Endometrium (tissue), 2 donors: ENCODE measurements at regions not wholly inside any gene's neighbourhood (a gene's known extent, or its start where the extent isn't known, plus 50 kb on each side); places are given as distances from the start of the nearest gene placed in this dataset.
"Not testable (repeated sequence)": the region's sequence is repeated elsewhere in the genome, so short reads cannot be mapped to it uniquely, and the experiment has no call there.

Experiments
- FAIRE-seq: peaks from 2 replicates; lab custom pipeline; 2012; peaks lifted over from hg19 to GRCh38; lab: Jason Lieb, UNC
- donor health status: control.
- donor health status: control.

DNA sequence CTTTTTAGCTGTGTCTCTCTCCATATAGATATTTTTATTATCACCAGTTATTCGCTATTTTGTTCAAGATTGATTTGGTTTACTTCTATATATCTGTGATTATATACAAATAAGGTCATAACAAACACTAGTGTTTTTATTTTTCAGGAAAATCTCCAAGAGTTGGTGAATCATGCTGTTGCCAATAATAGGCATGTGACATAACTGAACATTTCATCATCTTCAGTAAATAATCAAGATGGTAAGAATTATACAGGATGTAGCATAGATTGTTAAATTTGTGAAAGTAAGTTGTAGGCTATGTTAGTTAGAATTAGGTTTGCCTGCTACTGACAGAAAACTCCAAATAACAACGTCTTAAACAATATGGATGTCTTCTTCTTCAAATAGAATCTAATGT lies 240.9 kb upstream of the PDE3A start:
- FAIRE-seq, result no peak

DNA sequence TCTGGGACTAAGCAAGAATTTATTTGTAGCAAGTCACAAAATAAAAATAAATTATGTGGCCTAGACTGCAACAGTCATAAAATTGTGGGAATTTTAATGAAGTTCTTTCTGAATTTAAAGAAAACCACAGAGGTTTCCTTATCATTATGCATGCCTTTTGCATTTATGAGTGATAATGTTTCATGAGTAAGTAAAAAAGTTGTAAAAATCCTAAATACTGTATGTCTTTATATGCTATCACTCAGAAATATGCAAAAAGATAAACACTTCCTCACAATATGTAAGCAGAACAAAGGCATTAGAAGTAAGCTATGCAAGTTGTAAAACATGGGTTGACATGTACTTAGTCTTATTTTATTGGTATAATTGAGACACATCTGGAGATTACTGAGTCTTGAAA lies 239.4 kb upstream of the PDE3A start:
- FAIRE-seq, result no peak

DNA sequence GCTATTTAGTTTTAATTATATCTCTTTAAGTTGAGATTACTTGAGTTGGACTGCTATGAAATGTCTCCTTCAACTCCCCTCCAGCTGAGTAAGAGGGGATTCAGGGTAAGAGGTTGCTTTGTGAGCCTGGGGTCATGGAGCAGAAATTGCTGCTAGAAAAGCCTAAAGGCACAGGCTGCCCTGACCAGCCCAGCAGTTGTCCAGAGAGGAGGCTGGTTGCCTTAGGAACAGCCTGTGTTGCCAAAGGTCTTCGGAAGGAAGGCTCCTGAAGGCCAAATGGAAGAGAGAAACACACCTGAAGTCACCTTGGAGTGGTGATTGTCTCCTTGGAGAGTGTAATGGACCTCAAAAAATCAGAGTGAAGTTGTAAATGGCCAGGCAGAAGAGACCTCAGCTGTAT lies 235.5 kb upstream of the PDE3A start:
- no peak for FAIRE-seq

DNA sequence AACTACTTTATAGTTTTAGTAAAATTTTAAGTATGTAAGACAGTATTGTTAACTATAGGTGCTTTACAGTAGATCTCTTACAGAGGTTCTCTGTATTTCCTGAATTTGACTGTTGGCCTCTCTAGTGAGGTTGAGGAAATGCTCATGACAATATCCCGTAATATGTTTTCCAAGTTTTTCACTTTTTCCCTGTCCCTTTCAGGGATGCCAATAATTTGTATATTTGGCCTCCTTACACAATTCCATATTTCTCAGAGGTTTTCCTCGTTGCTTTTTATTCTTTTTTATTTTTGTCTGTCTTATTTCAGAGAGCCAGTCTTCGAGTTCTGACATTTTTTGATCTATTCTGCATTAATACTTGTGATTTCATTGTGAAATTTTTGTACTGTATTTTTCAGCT lies 233.7 kb upstream of the PDE3A start:
- FAIRE-seq, result no peak

DNA sequence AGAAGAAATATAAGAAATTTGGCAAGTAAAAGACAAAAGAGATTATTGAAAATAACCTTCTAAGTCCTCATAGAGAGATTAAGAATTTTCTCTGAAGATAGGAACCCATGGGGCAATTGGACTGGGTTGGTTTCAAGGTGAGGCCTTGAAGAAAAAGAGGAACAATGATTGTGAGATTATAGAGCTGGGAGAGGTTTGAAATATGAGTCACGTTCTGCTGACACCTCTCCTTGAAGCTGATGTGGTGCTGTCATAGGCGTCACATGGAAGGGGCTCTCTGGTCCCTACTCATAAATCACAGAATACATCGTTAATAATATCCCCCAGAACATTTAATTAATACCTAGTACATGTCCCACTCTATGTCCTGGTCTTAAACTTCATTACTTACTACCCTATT lies 227.6 kb upstream of the PDE3A start:
- FAIRE-seq, result no peak

DNA sequence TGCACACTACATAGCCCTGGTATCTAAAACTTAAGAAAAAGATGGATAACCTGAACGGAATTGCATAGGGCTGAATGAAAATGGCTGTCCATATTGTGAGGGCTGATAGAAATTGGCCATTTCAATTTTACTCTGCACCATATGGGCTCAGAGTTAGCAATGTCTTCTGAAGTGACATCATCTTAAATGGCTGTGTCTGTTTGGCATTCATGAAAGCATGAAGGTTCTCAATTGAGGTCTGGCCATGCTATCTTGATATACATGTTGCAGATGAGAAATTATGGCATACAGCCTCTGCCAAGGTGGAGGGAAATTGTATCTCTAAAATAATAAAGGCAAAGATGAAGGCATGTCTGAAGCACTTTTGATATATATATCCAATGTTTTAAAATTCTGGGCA lies 226.0 kb upstream of the PDE3A start:
- FAIRE-seq, result no peak

DNA sequence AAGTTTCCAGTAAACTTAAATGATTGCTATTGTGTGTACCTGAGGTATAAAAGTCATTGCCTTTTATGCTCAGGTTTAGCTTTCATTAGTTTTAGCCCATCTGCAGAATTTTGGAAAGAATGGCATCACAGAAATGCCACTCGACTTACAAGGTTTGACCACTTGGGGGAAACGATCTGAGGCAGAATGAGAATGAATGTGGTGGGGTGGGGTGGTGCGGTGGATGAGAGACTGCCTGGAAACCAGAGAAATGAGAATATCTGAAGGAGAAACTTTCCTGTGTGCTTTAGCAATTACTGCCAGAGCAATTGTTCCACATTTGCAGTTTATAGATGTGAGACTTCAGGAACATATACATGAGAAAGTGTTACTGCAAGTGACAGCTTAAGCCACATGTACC lies 225.4 kb upstream of the PDE3A start:
- no peak for FAIRE-seq

DNA sequence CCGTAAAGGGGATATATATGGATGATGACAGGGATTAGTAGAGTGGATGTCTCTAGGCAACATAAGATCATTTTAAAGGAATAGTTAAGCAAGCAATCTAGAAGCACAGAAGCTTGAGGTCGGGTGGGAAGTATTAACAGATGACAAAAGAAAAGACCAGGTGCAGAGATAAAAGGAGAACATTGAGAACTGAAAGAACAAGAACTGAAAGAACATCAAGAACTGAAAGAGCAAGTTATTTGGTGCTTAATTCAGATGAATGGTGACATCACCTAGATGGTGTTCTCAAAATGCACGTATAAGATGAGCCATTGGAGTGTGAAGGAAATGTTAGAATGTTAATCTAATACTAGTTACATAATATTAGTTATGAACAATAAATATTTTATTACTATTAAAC lies 224.0 kb upstream of the PDE3A start:
- FAIRE-seq, result no peak

DNA sequence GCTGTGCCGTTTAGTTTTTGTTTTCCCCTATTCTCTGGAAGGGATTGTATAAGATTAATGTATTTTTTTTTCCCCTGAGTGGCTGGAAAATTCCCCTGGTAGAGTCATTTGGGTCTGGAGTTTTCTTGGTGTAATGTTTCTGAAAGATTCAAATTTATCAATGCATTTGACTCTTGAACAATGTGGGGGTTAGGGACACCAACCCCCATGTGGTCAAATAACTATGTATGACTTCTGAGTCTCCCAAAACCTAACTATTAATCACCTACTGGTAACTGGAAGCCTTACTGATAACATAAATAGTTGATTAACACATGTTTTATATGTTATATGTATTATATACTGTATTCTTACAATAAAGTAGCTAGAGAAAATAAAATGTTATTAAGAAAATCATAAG lies 220.1 kb upstream of the PDE3A start:
- no peak for FAIRE-seq

DNA sequence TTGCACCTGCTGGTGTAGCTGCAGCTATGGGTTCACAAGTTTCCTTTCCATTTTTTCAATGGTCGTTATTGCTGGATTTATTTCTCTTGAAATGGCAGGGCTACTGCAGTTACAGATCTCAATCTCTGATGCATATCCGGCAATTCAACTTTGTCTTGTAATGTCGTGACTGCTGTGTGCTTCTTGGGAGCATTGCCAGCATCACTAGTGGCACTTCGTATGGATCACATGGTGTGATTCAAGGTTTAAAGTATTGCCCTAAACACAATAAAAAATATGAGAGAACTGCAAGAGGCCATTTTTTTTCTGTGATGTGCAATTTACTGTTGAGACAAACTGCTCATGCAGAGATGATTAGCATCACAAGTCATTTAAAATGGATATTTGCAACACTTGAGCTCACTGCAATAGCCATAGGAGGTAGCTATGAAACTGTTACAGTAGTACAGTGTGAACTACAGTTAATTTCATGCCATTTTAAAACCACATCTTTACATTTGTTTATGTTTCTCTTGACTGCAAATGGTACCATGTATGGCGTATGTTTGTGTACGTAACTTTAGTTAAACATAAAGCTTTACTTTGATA lies 217.4 kb upstream of the PDE3A start:
- FAIRE-seq, result no peak

DNA sequence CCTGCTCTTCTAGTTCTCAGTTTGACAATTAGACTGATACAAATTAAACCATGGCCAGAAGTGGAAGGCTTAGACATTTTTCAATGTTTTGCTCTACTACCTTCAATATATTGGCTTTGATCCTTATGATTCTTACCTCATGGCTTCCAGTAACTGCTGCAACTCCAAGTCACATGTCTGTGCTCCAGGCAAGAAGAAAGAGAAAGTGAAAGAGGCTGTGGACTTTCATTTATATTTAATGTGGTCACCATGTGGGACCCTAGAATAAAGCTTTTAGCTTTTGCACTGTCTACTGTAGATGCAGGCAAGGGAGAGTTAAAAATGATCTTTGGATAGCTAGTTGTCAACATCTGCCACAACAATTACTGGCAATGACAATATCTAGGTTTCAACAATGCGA lies 214.3 kb upstream of the PDE3A start:
- no peak for FAIRE-seq

DNA sequence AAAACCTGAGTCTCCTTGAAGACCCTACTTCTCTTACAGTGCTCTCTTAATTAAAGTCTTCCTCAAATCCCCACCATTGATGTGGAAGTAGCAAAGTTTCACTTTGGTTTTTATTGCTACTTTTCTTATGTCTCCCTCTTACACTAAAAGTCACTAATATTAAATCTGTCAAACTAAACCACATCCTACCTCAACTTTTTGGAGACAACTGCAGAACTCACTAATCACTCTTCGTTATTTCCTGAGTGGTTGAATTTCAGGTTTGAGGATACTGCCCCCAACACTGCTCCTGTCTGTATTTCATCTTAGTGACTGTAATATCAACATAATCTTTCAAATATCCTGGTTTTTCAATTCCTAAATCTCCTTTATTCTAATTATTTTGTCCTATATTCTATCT lies 213.0 kb upstream of the PDE3A start:
- FAIRE-seq, result no peak

DNA sequence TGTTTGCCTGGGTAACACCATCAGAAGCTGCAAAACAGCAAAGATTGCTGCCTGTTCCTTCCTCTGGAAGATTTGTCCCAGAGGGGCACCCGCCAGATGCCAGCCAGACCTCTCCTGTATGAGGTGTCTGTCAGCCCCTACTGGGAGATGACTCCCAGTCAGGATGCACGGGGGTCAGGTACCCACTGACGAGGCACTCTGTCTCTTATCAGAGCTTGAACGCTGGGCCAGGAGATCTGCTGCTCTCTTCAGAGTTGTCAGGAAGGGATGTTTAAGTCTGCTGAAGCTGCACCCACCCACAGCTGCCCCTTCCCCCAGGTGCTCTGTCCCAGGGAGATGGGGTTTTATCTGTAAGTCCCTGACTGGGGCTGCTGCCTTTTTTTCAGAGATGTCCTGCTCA lies 207.4 kb upstream of the PDE3A start:
- FAIRE-seq, result not testable (repeated sequence)

DNA sequence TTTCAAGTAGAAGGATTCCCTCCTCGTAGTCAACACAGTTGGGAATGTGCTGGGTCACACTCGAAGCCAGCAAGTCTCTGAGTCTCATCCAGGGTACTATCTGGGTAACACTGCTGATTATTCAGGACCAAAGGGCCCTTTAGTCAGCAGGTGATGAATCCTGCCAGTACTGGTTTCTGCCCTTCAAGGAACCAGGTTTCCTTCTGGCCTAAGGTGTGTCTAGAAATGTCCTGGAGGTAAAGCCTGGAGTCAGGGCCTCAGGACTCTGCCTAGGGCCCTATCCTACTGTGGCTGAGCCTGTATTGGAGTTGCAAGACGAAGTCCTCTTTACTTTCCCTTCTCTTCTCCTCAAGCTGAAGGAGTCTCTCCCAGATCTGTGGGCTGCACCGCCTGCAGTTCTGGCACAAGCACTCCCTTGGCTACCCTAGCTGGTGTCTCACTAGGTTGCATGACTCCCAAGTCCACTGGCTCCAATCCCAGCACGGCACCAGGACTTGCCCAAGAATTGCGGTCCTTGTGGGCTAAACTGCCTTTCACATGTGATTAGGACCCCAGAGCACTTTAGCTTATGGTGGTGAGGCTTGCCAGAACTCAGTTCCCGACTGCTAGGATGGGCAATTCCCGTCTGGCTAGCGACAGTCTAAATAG lies 193.7 kb upstream of the PDE3A start:
- no peak for FAIRE-seq

DNA sequence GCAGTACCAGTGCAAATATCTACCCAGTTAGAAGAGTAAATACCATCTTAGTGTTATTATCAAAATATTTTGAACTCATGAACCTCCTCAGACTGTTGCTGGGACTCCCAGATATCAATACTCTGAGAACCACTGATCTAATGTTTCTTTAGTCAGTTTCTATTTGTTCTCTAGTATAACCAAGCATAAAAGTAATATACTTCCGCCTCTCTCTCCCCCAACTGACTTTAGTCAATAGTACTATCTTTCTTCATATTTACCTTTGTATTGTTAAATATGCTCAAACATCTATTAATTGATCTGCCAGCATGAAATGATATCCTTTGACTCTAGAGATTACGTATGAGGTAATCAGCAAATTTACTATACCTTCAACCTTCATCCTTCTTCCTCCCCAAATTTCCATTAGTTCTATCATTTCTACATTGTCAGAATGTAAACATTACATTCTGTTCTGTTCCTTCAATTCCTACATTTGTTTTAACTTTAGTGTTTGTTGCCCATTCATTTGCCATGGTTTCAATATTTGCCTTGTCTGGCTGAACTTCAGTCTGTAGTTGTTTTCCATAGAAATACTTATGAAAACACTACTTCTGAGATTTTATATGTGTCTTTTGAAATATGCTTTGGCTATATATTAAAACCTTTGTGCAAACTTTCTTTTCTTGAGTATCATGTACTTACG lies 192.5 kb upstream of the PDE3A start:
- no peak for FAIRE-seq

DNA sequence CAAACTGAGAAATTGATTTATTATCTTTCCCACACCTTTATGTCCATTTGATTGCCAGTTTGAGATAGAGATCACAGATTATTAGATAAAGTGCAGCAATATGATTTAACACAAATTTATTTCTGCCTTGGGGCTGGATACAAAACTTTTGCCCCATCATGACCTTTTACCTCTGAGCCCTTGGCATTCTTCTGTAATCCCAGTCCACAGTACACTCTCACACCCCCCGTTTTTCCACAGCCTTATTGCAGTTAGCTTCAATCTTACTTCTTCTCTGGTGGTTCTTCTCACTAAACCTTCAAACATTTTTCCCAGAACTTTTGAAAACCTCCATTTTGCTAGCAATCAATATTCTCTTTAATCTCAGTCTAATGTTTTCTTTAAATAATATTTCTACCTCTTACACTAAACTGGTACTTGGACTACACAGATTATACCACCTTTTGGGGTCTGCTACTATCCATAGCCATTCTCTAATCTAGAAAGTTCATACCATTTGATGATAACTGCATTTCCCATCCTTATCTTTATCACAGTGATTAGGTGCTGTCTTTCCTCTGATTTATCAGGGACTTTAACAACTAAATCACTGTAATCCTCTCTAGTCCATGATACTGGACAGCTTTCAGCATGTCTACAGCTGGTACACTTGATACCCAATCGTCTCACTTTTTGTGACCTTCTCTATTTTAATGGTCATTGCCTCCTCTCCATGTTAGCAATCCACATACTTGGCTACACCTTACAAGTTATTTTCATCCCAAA lies 186.7 kb upstream of the PDE3A start:
- FAIRE-seq, result no peak

DNA sequence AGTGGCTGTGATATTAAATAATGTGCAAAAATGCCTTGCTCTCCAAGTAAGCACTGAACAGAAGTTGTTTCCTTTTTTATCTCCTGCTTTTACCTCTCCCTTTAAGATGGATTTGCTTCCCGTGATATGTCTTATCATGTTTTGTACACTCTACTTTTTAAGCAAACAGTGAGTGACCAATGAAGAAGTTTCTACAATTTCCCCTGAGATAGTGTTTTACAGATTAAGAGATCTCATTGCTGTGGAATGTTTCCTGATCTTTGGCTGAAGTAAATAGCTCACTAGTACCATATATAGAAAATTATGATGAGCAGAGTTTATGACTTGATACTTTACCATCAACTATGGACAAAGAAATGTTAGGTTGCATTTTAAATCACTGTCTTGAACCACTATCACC lies 184.8 kb upstream of the PDE3A start:
- FAIRE-seq, result no peak

DNA sequence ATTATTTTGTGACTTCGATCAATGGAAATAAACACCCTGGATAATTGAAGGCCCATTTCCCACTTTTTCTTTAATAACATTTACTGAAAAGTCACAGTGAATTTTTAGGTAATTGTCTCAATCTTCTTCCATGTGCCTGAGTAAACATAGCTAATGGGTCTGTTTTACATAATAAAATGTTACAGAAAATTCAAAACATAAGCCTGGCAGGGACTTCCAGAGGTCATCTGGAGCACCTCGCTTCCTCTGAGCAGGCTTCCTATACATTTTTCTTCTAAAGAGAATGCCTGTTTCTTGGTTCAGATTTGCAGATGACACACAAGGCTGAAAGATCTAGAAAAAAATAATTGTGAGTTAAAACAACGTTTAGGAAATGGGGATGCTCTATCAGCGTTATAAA lies 183.8 kb upstream of the PDE3A start:
- no peak for FAIRE-seq

DNA sequence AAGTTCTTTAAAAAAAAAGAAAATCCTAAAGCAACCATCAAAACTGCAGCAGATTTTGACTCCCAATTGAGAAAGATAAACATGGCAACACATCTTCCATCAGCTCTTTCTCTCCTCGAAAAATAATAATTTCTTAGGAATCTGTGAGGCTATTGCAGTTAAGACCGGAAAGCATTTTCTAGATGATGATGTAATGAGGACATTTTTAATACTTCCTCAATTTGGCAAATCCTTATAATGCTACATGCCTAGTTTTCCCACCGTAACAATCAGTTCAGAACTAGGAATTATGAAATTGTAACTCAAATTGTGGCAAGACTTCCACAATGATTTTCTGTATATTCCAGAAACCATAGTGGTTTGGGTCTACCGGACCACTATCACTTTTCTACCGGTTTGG lies 180.9 kb upstream of the PDE3A start:
- no peak for FAIRE-seq

DNA sequence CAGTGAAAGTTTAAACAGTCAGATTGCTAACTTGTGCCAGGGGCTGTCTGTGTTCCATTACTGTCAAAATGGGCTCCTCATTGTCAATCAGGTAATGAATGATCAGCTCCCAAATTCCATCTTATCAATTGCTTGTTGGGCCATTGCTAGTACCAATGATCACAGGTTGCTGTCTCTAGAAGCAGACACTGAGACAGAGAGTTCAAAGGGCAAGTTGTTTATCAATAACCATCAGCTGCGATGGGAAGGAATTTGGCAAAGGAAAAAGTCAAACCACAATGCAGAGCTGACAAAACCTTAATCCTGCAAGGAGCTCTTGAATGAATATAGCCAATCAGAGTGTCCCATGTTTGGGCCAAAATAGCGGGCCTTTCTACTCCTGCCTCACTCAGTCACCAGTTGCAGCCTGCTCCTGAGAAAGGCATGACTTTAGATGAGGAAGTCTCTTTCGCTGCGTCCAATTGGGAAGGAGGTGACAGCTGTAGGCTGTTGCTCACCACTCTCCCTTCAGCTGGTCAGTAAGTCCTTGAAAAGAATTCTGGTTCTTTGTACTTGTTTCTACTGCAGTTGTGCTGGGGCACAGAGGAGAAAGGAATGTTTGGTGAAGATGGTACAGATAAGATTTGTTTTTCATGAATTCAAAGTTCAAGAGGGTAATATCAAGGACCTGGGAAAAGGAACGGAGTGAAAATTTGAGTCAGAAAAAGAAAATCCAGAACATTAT lies 179.2 kb upstream of the PDE3A start:
- FAIRE-seq, result no peak

DNA sequence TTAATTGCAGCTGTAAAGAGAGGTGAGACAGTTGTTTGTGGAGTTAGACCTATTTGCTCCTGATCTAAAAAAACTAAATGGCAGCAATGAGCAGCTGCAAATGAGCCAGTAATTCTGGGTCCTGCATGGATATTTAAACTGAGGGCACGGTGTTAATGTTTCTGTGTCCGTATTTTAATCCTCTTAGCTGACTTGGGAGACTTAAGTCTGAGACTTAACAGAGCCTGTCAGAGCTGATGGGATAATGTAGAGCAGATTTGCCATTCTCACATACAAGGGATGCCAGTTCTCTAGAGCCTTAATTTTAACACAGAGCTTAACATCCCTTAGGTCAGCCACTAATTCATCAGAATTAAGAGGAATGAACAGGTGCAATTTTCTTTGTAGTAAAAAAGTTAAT lies 178.6 kb upstream of the PDE3A start:
- no peak for FAIRE-seq

DNA sequence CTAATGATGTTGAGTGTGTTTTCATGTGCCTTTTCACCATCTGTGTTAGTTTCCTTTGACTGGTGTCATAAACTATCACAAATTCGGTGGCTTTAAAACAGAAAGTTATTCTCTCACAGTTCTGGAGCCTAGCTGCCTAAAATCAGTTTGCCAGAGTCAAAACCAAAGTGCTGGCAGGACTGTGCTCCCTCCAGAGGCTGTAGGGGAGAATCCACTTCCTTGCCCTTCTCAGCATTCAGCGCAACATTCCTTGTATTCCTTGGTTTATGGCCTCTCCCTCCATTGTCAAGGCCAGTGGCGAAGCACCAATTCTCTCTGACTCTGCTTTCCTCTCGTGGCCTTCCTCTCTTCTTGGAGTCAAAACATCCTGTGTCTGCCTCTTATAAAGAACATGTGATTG lies 174.2 kb upstream of the PDE3A start:
- FAIRE-seq, result no peak

DNA sequence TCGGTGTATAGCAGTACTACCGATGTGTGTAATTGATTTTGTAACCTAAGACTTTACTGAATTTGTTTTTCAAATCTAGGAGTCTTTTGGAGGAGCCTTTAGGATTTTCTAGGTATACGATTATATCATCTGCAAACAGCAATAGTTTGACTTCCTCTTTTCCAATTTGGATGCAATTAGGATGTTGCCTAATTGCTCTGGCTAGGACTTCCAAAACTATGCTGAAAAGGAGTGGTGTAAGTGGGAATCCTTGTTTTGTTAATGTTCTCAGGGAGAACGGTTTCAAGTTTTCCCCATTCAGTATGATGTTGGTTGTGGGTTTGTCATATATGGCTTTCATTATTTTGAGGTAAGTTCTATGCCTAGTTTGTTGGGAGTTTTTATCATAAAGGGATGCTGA lies 171.6 kb upstream of the PDE3A start:
- FAIRE-seq, result no peak
